ENCODE measurements at regions not wholly inside any gene's neighbourhood (a gene's known extent, or its start where the extent isn't known, plus 50 kb on each side); places are given as distances from the start of the nearest gene placed in this dataset.

DNA sequence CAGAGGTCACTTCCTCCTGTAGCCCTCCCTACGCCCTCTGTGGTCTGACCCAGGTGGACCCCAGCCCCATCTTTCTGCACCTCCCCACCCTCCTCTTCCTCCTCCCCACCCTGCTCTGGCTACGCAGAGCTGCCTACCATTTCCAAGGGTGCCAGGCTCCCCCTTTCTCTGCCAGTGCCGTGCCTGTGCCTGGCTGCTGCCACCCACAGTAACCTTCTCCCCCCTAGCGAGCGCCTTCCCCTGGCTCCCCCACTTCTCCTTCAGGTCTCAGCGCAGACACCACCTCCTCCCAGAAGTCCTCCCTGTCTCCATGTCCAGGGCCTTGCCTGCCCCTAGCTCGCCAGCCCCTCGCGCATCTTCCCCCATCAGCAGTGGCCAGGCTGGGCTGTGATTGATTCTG lies 471.5 kb downstream of the PTPRU start:
- H3K36me3 Mint-ChIP-seq (ENCODE audit: insufficient read depth in 2 of 2) = peaks cover 0 to 1% of the 10 kb centered on the region in 2 donors
- no peaks in the 10 kb centered on the region for H3K9me3 Mint-ChIP-seq
- DNase-seq (no peak), ATAC-seq (replicated peaks in 1 of 2) (no peak)
- H3K27me3 Mint-ChIP-seq (ENCODE audit: low read depth) = peaks cover 54% of the 10 kb centered on the region
- no peak overlapping the region for H3K27ac Mint-ChIP-seq
- H3K4me1 Mint-ChIP-seq (ENCODE audit: low read depth) = peaks cover 52% of the 10 kb centered on the region
- no peak overlapping the region for H3K4me3 Mint-ChIP-seq

DNA sequence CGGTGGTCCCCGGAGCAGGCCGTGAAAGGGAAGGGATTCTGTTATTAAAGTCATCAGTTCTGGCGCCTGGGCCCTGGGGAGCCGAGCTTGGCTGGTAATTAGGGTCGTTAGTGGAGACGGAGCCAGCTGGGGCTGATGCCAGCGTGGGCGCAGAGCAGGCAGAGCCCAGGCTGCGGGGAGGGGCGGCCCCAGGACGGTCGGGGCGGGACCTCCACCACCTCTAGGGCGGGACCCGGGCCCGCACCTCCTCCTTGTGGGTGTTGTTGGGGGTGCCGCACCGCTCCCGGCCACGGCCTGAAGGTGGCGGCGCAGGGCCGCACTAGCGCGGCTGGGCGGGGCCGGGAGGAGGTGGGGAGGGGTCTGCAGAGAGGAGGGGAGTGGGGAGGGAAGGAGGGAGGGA lies 470.6 kb downstream of the PTPRU start:
- Mint-ChIP-seq H3K4me1 (ENCODE audit: low read depth) (peaks cover 43% of the 10 kb centered on the region), H3K9me3 (no peaks in the 10 kb centered on the region), H3K4me3 (peak overlapping the region in 1 of 2 donors; percentile 37), H3K27me3 (ENCODE audit: low read depth) (peaks cover 54% of the 10 kb centered on the region), H3K36me3 (ENCODE audit: insufficient read depth in 2 of 2) (no peaks in the 10 kb centered on the region), H3K27ac (no peak overlapping the region)
- ATAC-seq (replicated peaks in 1 of 2) (peak; percentile 76), DNase-seq (peak; percentile 66 to 79)

DNA sequence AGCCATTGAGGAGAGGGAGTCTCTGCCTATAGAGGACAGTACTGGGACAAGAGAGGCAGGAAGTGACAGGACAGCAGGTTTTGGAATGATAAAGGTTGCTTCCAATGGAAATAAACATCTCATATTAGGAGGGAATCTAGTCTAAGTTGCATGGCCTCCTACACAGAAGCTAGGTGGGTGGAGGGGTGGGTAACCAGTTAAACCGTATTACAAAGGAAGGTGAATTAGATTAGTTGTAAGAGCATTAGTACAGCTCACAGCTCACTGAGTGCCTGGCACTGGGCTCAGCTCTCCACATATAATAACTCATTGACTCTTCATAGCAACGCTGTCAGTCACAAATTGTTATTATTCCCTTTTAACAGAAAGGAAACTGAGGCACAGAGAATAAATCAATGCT lies 468.1 kb downstream of the PTPRU start:
- no peaks in the 10 kb centered on the region for H3K9me3 Mint-ChIP-seq
- H3K36me3 Mint-ChIP-seq (ENCODE audit: insufficient read depth in 2 of 2) = no peaks in the 10 kb centered on the region
- no peak overlapping the region for H3K4me3 Mint-ChIP-seq
- DNase-seq = no peak
- H3K27ac Mint-ChIP-seq = no peak overlapping the region
- H3K4me1 Mint-ChIP-seq (ENCODE audit: low read depth) = peaks cover 21% of the 10 kb centered on the region
- no peak for ATAC-seq (replicated peaks in 1 of 2)
- peaks cover 54% of the 10 kb centered on the region for H3K27me3 Mint-ChIP-seq (ENCODE audit: low read depth)

- DNase-seq = no peak
- peaks cover 58% of the 10 kb centered on the region for H3K27me3 Mint-ChIP-seq (ENCODE audit: low read depth)
- no peaks in the 10 kb centered on the region for H3K36me3 Mint-ChIP-seq (ENCODE audit: insufficient read depth in 2 of 2)
- no peak overlapping the region for H3K27ac Mint-ChIP-seq
- H3K4me3 Mint-ChIP-seq = no peak overlapping the region
- ATAC-seq (replicated peaks in 1 of 2) = no peak
- no peaks in the 10 kb centered on the region for H3K9me3 Mint-ChIP-seq
- peaks cover 15% of the 10 kb centered on the region for H3K4me1 Mint-ChIP-seq (ENCODE audit: low read depth)
Observed at GRCh38 chr1:29703596-29704370, 467.5 kb downstream of the PTPRU start.

- H3K27ac Mint-ChIP-seq = no peak overlapping the region
- ATAC-seq (replicated peaks in 1 of 2) = no peak
- H3K27me3 Mint-ChIP-seq (ENCODE audit: low read depth) = peaks cover 44% of the 10 kb centered on the region
- no peak for DNase-seq
- no peaks in the 10 kb centered on the region for H3K4me1 Mint-ChIP-seq (ENCODE audit: low read depth)
- no peaks in the 10 kb centered on the region for H3K9me3 Mint-ChIP-seq
- H3K36me3 Mint-ChIP-seq (ENCODE audit: insufficient read depth in 2 of 2) = no peaks in the 10 kb centered on the region
- no peak overlapping the region for H3K4me3 Mint-ChIP-seq
Observed at GRCh38 chr1:29700491-29700890, 464.2 kb downstream of the PTPRU start.

DNA sequence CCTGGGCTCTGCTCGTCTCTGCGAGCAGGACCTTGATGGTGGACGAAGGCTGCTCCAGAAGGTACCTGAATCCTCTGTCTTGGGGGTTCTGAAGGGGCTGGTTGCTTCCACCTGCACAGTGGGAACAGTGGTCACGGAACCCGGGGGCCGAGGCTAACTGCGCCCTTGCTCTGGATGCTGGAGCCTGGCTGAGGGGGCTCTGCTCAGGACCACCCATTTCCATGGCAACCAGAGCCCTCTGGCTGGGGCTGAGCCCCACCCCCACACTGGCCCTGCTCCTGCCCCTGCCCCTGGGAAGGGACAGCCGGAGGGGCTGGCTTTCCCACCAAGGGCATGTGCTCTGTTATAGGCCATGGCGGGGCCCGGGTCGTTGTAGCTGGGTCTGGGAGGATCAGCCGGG lies 462.3 kb downstream of the PTPRU start:
- H3K4me1 Mint-ChIP-seq (ENCODE audit: low read depth) = no peaks in the 10 kb centered on the region
- no peaks in the 10 kb centered on the region for H3K36me3 Mint-ChIP-seq (ENCODE audit: insufficient read depth in 2 of 2)
- no peak overlapping the region for H3K27ac Mint-ChIP-seq
- no peak overlapping the region for H3K4me3 Mint-ChIP-seq
- no peak for DNase-seq
- peaks cover 28% of the 10 kb centered on the region for H3K27me3 Mint-ChIP-seq (ENCODE audit: low read depth)
- no peaks in the 10 kb centered on the region for H3K9me3 Mint-ChIP-seq
- ATAC-seq (replicated peaks in 1 of 2) = no peak

DNA sequence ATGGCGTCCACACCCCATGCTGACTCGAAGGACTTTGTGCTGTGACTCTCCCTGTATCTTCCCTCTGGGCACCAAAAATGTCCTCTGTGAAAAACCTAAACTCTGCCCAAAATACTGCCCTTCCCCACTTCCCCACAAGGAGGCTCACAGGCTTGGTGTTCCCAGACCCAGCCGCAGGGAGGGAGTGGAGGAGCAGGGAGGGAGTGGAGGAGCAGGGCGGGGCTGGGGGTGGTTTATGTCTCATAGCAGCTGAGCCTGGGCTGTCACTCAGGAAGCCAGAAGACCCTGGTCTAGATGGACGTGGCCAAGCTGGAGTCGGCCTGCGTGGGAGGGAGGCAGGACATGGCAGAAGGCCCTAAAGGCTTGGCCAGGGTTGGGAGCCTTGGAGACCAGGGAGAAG lies 461.7 kb downstream of the PTPRU start:
- DNase-seq (no peak), ATAC-seq (replicated peaks in 1 of 2) (no peak)
- no peak overlapping the region for H3K4me3 Mint-ChIP-seq

GRCh38 chr1:29697391-29697780 lies 461.1 kb downstream of the PTPRU start:
- H3K36me3 Mint-ChIP-seq (ENCODE audit: insufficient read depth in 2 of 2) = no peaks in the 10 kb centered on the region
- H3K27ac Mint-ChIP-seq = no peak overlapping the region
- no peaks in the 10 kb centered on the region for H3K9me3 Mint-ChIP-seq
- H3K4me1 Mint-ChIP-seq (ENCODE audit: low read depth) = no peaks in the 10 kb centered on the region
- no peak for DNase-seq
- H3K4me3 Mint-ChIP-seq = no peak overlapping the region
- peaks cover 20% of the 10 kb centered on the region for H3K27me3 Mint-ChIP-seq (ENCODE audit: low read depth)
- ATAC-seq (replicated peaks in 1 of 2) = no peak

More for the DNA sequence above, 461.7 kb downstream of the PTPRU start:
- Mint-ChIP-seq H3K36me3 (ENCODE audit: insufficient read depth in 2 of 2) (no peaks in the 10 kb centered on the region), H3K27me3 (ENCODE audit: low read depth) (peaks cover 27% of the 10 kb centered on the region), H3K9me3 (no peaks in the 10 kb centered on the region), H3K27ac (no peak overlapping the region), H3K4me1 (ENCODE audit: low read depth) (no peaks in the 10 kb centered on the region)

DNA sequence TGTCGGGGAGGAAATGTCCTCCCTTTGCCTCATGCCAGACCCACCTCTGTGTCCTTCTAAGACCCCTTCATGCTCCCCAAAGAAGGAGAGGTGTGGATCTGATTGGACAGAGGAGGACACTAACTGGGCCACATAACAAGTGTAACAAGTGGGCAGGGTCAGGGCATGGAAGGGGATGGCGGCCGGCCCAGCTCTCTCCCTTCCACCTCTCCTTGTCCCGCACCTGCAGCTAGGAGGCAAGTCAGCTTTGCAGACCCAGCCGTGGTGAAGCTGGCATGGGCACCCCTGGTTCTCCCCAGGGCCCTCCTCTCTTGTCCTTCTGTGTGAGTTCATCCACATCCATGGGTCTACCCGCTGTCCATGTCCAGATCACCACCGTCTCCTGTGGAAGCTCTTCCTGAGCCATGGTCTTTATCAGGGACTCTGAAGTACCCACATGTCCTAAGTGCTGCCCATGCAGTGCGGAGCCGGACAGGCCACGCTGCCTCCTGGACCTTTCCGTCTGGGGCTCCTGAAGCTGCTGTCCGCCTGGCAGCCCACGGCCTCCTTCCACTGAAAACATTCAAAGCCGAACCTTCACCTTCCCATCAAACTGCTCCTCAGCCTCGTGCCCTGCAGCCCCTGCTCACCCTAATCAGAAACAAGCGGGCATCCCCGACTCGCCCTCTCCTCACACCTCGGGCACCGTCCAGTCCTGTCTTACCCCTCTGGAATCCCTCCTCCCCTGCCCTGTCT lies 460.5 kb downstream of the PTPRU start:
- Mint-ChIP-seq H3K4me3 (no peak overlapping the region), H3K36me3 (ENCODE audit: insufficient read depth in 2 of 2) (no peaks in the 10 kb centered on the region), H3K27ac (no peak overlapping the region), H3K9me3 (no peaks in the 10 kb centered on the region), H3K27me3 (ENCODE audit: low read depth) (peaks cover 17% of the 10 kb centered on the region), H3K4me1 (ENCODE audit: low read depth) (no peaks in the 10 kb centered on the region)
- no peak for ATAC-seq (replicated peaks in 1 of 2)
- no peak for DNase-seq

- Mint-ChIP-seq H3K4me1 (ENCODE audit: low read depth) (no peaks in the 10 kb centered on the region), H3K27ac (no peak overlapping the region)
Observed at GRCh38 chr1:29695803-29696202, 459.5 kb downstream of the PTPRU start.

GRCh38 chr1:29695036-29695435 lies 458.7 kb downstream of the PTPRU start:
- no peak overlapping the region for H3K27ac Mint-ChIP-seq
- no peaks in the 10 kb centered on the region for H3K36me3 Mint-ChIP-seq (ENCODE audit: insufficient read depth in 2 of 2)
- H3K27me3 Mint-ChIP-seq (ENCODE audit: low read depth) = peaks cover 25% of the 10 kb centered on the region
- DNase-seq (no peak), ATAC-seq (replicated peaks in 1 of 2) (no peak)
- H3K9me3 Mint-ChIP-seq = no peaks in the 10 kb centered on the region
- H3K4me3 Mint-ChIP-seq = no peak overlapping the region
- no peaks in the 10 kb centered on the region for H3K4me1 Mint-ChIP-seq (ENCODE audit: low read depth)

More at GRCh38 chr1:29695803-29696202, 459.5 kb downstream of the PTPRU start:
- Mint-ChIP-seq H3K27me3 (ENCODE audit: low read depth) (peaks cover 17% of the 10 kb centered on the region), H3K36me3 (ENCODE audit: insufficient read depth in 2 of 2) (no peaks in the 10 kb centered on the region), H3K9me3 (no peaks in the 10 kb centered on the region), H3K4me3 (no peak overlapping the region)
- DNase-seq (no peak), ATAC-seq (replicated peaks in 1 of 2) (no peak)

DNA sequence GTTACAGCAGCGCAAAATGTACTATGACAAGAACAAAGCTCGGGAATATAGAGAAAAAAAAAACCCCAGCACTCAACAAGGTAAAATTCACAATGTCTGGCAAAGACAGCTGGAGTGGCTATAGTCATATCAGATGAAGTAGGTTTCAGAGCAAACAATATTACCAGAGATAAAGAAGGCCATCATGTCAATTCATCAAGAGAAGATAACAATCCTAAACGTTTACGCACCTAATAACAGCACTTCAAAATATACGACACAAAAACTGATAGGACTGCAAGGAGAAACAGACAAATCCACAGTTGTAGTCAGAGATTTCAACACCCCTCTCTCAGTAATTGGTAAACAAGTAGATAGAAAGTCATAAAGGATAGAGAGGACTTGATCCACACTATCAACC lies 455.2 kb downstream of the PTPRU start:
- H3K9me3 Mint-ChIP-seq = no peaks in the 10 kb centered on the region
- DNase-seq = no peak
- H3K27ac Mint-ChIP-seq = no peak overlapping the region
- peaks cover 20% of the 10 kb centered on the region for H3K27me3 Mint-ChIP-seq (ENCODE audit: low read depth)
- H3K36me3 Mint-ChIP-seq (ENCODE audit: insufficient read depth in 2 of 2) = no peaks in the 10 kb centered on the region
- no peak overlapping the region for H3K4me3 Mint-ChIP-seq
- no peak for ATAC-seq (replicated peaks in 1 of 2)
- peaks cover 18% of the 10 kb centered on the region for H3K4me1 Mint-ChIP-seq (ENCODE audit: low read depth)

GRCh38 chr1:29690156-29690555 lies 453.8 kb downstream of the PTPRU start:
- no peak for ATAC-seq (replicated peaks in 1 of 2)
- Mint-ChIP-seq H3K4me1 (ENCODE audit: low read depth) (peaks cover 18% of the 10 kb centered on the region), H3K27ac (no peak overlapping the region), H3K36me3 (ENCODE audit: insufficient read depth in 2 of 2) (no peaks in the 10 kb centered on the region), H3K27me3 (ENCODE audit: low read depth) (peaks cover 31% of the 10 kb centered on the region), H3K9me3 (no peaks in the 10 kb centered on the region), H3K4me3 (no peak overlapping the region)
- DNase-seq = no peak

Measured in activated T-cell treated with anti-CD3 and anti-CD28 coated beads, Interleukin-2, amount 50 U/mL, for 72 hours (primary cell).